ENCODE measurements at regions not wholly inside any gene's neighbourhood (a gene's known extent, or its start where the extent isn't known, plus 50 kb on each side); places are given as distances from the start of the nearest gene placed in this dataset.
A peak's percentile ranks its signal among the peaks of the same experiment; 100 is the strongest.

DNA sequence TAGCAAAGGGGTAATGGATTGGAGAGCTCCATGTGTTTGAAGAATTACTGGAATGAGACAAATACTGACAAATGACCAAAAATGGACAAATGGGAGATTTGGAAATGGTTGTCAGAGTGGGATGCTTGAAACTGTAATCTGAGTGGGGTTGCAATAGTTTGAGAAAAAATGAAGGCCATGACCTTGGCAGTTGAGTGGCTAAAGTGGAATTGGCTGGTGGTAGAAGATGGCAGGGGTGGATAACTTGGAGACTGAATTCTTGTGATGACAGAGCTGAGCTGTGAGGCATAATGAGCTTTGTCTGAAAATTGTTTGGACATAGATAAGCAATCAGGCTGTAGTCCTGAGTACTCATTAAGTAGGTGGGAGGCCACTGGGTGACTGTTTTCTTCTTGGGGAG lies 222.5 kb upstream of the PRICKLE1 start:
- no peak overlapping the region for H3K4me3 ChIP-seq (ENCODE audit: insufficient read depth in 1 of 2, low read depth in 1 of 2, low read length in 2 of 2)
- no peak overlapping the region for H3K9ac ChIP-seq (ENCODE audit: low read length)
- no peaks in the 10 kb centered on the region for H3K36me3 ChIP-seq (ENCODE audit: control insufficient read depth in 1 of 2, insufficient read depth in 2 of 2, low read depth in 1 of 2, low read length in 2 of 2)
- H4K91ac ChIP-seq (ENCODE audit: low read length), result no peak overlapping the region
- DNase-seq, result no peak
- no peaks in the 10 kb centered on the region for H3K9me3 ChIP-seq (ENCODE audit: control insufficient read depth, low read length)
- H2AK5ac ChIP-seq (ENCODE audit: low read length, severe bottlenecking), result peak overlapping the region; percentile 91
- no peaks in the 10 kb centered on the region for H3K4me1 ChIP-seq (ENCODE audit: control insufficient read depth, insufficient read depth, low read depth, low read length)
- H3K4ac ChIP-seq (ENCODE audit: low read depth in 1 of 2, low read length in 2 of 2), result no peak overlapping the region
- H3K23ac ChIP-seq (ENCODE audit: low read length in 2 of 2), result no peak overlapping the region
- no peak overlapping the region for H2BK12ac ChIP-seq (ENCODE audit: low read length in 2 of 2)
- no peak overlapping the region for H2BK120ac ChIP-seq (ENCODE audit: low read depth, low read length)
- H2AFZ ChIP-seq (ENCODE audit: low read depth, low read length), result no peak overlapping the region
- no peak overlapping the region for H3K27ac ChIP-seq (ENCODE audit: low read length, poor library complexity, severe bottlenecking)
- no peaks in the 10 kb centered on the region for H3K27me3 ChIP-seq (ENCODE audit: control insufficient read depth in 1 of 2, insufficient read depth in 1 of 2, low read length in 2 of 2)
- no peak overlapping the region for H3K4me2 ChIP-seq (ENCODE audit: low read length, poor library complexity, severe bottlenecking)
- H4K8ac ChIP-seq (ENCODE audit: low read length), result no peak overlapping the region
- no peak overlapping the region for H2BK15ac ChIP-seq (ENCODE audit: low read depth, poor library complexity, severe bottlenecking)
- no peaks in the 10 kb centered on the region for H3K79me1 ChIP-seq (replicated peaks; ENCODE audit: low read length, poor library complexity, severe bottlenecking)
- no peak overlapping the region for H2BK5ac ChIP-seq (ENCODE audit: low read depth, low read length, poor library complexity, severe bottlenecking)
- H3K18ac ChIP-seq (ENCODE audit: low read depth in 1 of 2, low read length in 2 of 2), result no peak overlapping the region
- H3K14ac ChIP-seq (ENCODE audit: low read length in 2 of 2), result no peak overlapping the region

DNA sequence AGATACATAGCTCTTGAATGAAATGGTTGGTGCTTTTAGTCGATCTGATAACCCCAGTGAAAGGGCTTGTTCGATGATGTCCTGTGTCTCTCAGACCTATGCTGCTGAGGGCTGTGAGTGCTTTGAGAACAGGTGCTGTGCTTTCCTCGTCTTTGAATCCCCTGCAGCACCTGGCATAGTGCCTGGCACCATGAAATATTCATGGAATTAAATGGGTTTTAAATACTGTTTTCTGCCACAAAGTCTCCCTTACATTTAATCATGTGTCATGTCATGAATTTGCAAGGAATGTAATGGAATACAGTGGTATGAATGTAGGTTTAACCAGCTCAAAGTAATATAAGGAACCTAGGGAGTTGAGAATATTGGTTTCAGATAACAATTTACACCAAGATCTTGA lies 220.5 kb upstream of the PRICKLE1 start:
- Histone ChIP-seq H2BK120ac (ENCODE audit: low read depth, low read length) (no peak overlapping the region), H2BK5ac (ENCODE audit: low read depth, low read length, poor library complexity, severe bottlenecking) (no peak overlapping the region), H4K8ac (ENCODE audit: low read length) (no peak overlapping the region), H3K23ac (ENCODE audit: low read length in 2 of 2) (no peak overlapping the region), H3K27ac (ENCODE audit: low read length, poor library complexity, severe bottlenecking) (peak overlapping the region; percentile 75), H3K4me3 (ENCODE audit: insufficient read depth in 1 of 2, low read depth in 1 of 2, low read length in 2 of 2) (no peak overlapping the region), H3K79me1 (replicated peaks; ENCODE audit: low read length, poor library complexity, severe bottlenecking) (no peaks in the 10 kb centered on the region), H3K14ac (ENCODE audit: low read length in 2 of 2) (no peak overlapping the region), H3K4me1 (ENCODE audit: control insufficient read depth, insufficient read depth, low read depth, low read length) (no peaks in the 10 kb centered on the region), H3K4me2 (ENCODE audit: low read length, poor library complexity, severe bottlenecking) (no peak overlapping the region), H3K18ac (ENCODE audit: low read depth in 1 of 2, low read length in 2 of 2) (no peak overlapping the region), H3K36me3 (ENCODE audit: control insufficient read depth in 1 of 2, insufficient read depth in 2 of 2, low read depth in 1 of 2, low read length in 2 of 2) (no peaks in the 10 kb centered on the region), H2BK15ac (ENCODE audit: low read depth, poor library complexity, severe bottlenecking) (no peak overlapping the region), H3K9ac (ENCODE audit: low read length) (no peak overlapping the region), H3K4ac (ENCODE audit: low read depth in 1 of 2, low read length in 2 of 2) (no peak overlapping the region), H2BK12ac (ENCODE audit: low read length in 2 of 2) (no peak overlapping the region), H3K9me3 (ENCODE audit: control insufficient read depth, low read length) (no peaks in the 10 kb centered on the region), H2AFZ (ENCODE audit: low read depth, low read length) (no peak overlapping the region), H4K91ac (ENCODE audit: low read length) (no peak overlapping the region), H3K27me3 (ENCODE audit: control insufficient read depth in 1 of 2, insufficient read depth in 1 of 2, low read length in 2 of 2) (peaks cover 0 to 4% of the 10 kb centered on the region in 2 experiments), H2AK5ac (ENCODE audit: low read length, severe bottlenecking) (no peak overlapping the region)
- DNase-seq, result no peak
- 80% methylated on average over 2 of the region's 3 CpGs for WGBS

DNA sequence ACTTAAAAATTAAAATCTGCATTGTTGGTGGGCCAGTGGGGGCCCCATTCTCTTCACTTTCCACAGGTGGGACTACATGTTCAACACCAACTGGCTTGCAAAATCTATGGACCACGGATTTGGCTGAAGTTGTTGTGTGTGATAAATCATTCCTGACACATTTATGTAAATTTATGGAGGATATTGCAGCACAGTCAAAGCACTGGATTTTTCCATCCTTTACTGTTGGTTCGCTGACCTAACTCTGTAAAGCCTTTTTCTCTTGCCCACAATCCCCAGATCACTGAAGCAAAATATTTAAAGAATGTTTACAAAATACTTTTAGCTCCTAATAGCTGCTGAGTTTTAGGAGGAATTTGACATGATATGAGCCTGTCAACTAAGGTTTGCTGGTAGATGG lies 219.7 kb upstream of the PRICKLE1 start:
- peak overlapping the region; percentile 44 for H2AK5ac ChIP-seq (ENCODE audit: low read length, severe bottlenecking)
- H3K27me3 ChIP-seq (ENCODE audit: control insufficient read depth in 1 of 2, insufficient read depth in 1 of 2, low read length in 2 of 2), result peaks cover 0 to 4% of the 10 kb centered on the region in 2 experiments
- no peak overlapping the region for H3K23ac ChIP-seq (ENCODE audit: low read length in 2 of 2)
- peak overlapping the region; percentile 74 for H2BK5ac ChIP-seq (ENCODE audit: low read depth, low read length, poor library complexity, severe bottlenecking)
- no peak for DNase-seq
- H2AFZ ChIP-seq (ENCODE audit: low read depth, low read length), result no peak overlapping the region
- no peaks in the 10 kb centered on the region for H3K4me1 ChIP-seq (ENCODE audit: control insufficient read depth, insufficient read depth, low read depth, low read length)
- no peak overlapping the region for H3K14ac ChIP-seq (ENCODE audit: low read length in 2 of 2)
- H3K36me3 ChIP-seq (ENCODE audit: control insufficient read depth in 1 of 2, insufficient read depth in 2 of 2, low read depth in 1 of 2, low read length in 2 of 2), result no peaks in the 10 kb centered on the region
- H3K27ac ChIP-seq (ENCODE audit: low read length, poor library complexity, severe bottlenecking), result peak overlapping the region; percentile 84
- no peak overlapping the region for H3K18ac ChIP-seq (ENCODE audit: low read depth in 1 of 2, low read length in 2 of 2)
- H4K91ac ChIP-seq (ENCODE audit: low read length), result no peak overlapping the region
- H3K9ac ChIP-seq (ENCODE audit: low read length), result no peak overlapping the region
- no peak overlapping the region for H3K4me3 ChIP-seq (ENCODE audit: insufficient read depth in 1 of 2, low read depth in 1 of 2, low read length in 2 of 2)
- no CpG with 5 or more reads among the region's 2 CpGs for WGBS
- no peak overlapping the region for H4K8ac ChIP-seq (ENCODE audit: low read length)
- H3K79me1 ChIP-seq (replicated peaks; ENCODE audit: low read length, poor library complexity, severe bottlenecking), result no peaks in the 10 kb centered on the region
- no peak overlapping the region for H2BK120ac ChIP-seq (ENCODE audit: low read depth, low read length)
- H2BK15ac ChIP-seq (ENCODE audit: low read depth, poor library complexity, severe bottlenecking), result no peak overlapping the region
- no peak overlapping the region for H3K4me2 ChIP-seq (ENCODE audit: low read length, poor library complexity, severe bottlenecking)
- no peak overlapping the region for H3K4ac ChIP-seq (ENCODE audit: low read depth in 1 of 2, low read length in 2 of 2)
- no peak overlapping the region for H2BK12ac ChIP-seq (ENCODE audit: low read length in 2 of 2)
- no peaks in the 10 kb centered on the region for H3K9me3 ChIP-seq (ENCODE audit: control insufficient read depth, low read length)

DNA sequence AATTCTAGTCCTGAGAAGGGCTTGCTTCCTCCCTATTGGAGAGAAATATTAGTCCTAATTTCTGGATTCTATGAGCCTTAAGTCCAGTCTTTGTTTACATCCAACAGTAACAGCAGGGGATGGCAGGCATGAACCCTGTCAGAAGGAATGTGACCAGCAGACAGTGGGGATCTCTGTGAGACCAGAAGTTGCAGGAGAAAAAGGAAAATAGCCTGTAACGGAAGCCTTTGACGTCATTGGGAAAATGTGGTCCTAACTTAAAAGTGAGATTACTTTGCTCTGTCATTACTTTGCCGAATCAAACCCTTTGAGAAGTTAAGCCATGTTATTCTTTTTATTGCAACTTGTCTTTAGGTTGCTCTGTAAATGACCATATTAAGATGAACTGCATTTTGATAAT lies 218.2 kb upstream of the PRICKLE1 start:
- H2BK5ac ChIP-seq (ENCODE audit: low read depth, low read length, poor library complexity, severe bottlenecking), result no peak overlapping the region
- H2AK5ac ChIP-seq (ENCODE audit: low read length, severe bottlenecking), result no peak overlapping the region
- H2BK120ac ChIP-seq (ENCODE audit: low read depth, low read length), result no peak overlapping the region
- no peak overlapping the region for H4K91ac ChIP-seq (ENCODE audit: low read length)
- no peaks in the 10 kb centered on the region for H3K4me1 ChIP-seq (ENCODE audit: control insufficient read depth, insufficient read depth, low read depth, low read length)
- H3K36me3 ChIP-seq (ENCODE audit: control insufficient read depth in 1 of 2, insufficient read depth in 2 of 2, low read depth in 1 of 2, low read length in 2 of 2), result no peaks in the 10 kb centered on the region
- H3K4me3 ChIP-seq (ENCODE audit: insufficient read depth in 1 of 2, low read depth in 1 of 2, low read length in 2 of 2), result no peak overlapping the region
- H3K23ac ChIP-seq (ENCODE audit: low read length in 2 of 2), result no peak overlapping the region
- no peak overlapping the region for H4K8ac ChIP-seq (ENCODE audit: low read length)
- H3K4ac ChIP-seq (ENCODE audit: low read depth in 1 of 2, low read length in 2 of 2), result no peak overlapping the region
- H3K4me2 ChIP-seq (ENCODE audit: low read length, poor library complexity, severe bottlenecking), result no peak overlapping the region
- no peak overlapping the region for H2BK15ac ChIP-seq (ENCODE audit: low read depth, poor library complexity, severe bottlenecking)
- no peak for DNase-seq
- no peak overlapping the region for H2AFZ ChIP-seq (ENCODE audit: low read depth, low read length)
- H3K27me3 ChIP-seq (ENCODE audit: control insufficient read depth in 1 of 2, insufficient read depth in 1 of 2, low read length in 2 of 2), result peaks cover 0 to 4% of the 10 kb centered on the region in 2 experiments
- H2BK12ac ChIP-seq (ENCODE audit: low read length in 2 of 2), result no peak overlapping the region
- H3K18ac ChIP-seq (ENCODE audit: low read depth in 1 of 2, low read length in 2 of 2), result no peak overlapping the region
- WGBS, result 79% methylated on average over 3 of the region's 3 CpGs
- peak overlapping the region; percentile 9 for H3K27ac ChIP-seq (ENCODE audit: low read length, poor library complexity, severe bottlenecking)
- no peak overlapping the region for H3K9ac ChIP-seq (ENCODE audit: low read length)
- H3K79me1 ChIP-seq (replicated peaks; ENCODE audit: low read length, poor library complexity, severe bottlenecking), result peaks cover 1% of the 10 kb centered on the region
- no peak overlapping the region for H3K14ac ChIP-seq (ENCODE audit: low read length in 2 of 2)
- no peaks in the 10 kb centered on the region for H3K9me3 ChIP-seq (ENCODE audit: control insufficient read depth, low read length)
